ENCODE measurements at regions not wholly inside any gene's neighbourhood (a gene's known extent, or its start where the extent isn't known, plus 50 kb on each side); places are given as distances from the start of the nearest gene placed in this dataset.

GRCh38 chr13:31904941-31905824, 126.4 kb upstream of the FRY start:
- Histone ChIP-seq H3K9ac (no peak overlapping the region), H3K36me3 (ENCODE audit: insufficient read depth) (no peaks in the 10 kb centered on the region), H3K27me3 (ENCODE audit: insufficient read depth, low read depth) (no peaks in the 10 kb centered on the region), H4K20me1 (ENCODE audit: insufficient read depth) (no peaks in the 10 kb centered on the region), H3K4me3 (IDR thresholded peaks at IDR 0.05; ENCODE audit: insufficient read depth, low read depth, low read length) (no peak overlapping the region), H3K79me2 (ENCODE audit: insufficient read depth, low read depth) (no peaks in the 10 kb centered on the region), H2AFZ (ENCODE audit: low read depth) (no peak overlapping the region), H3K4me2 (no peak overlapping the region), H3K4me1 (ENCODE audit: low read depth, poor library complexity, severe bottlenecking) (peaks cover 4% of the 10 kb centered on the region), H3K27ac (no peak overlapping the region)
- TF ChIP-seq CTCF (conservative IDR thresholded peaks at IDR 0.05; ENCODE audit: low read depth, low read length): no peak

GRCh38 chr13:31905961-31906360, 125.6 kb upstream of the FRY start:
- Histone ChIP-seq H3K27ac (no peak overlapping the region), H2AFZ (ENCODE audit: low read depth) (no peak overlapping the region), H3K79me2 (ENCODE audit: insufficient read depth, low read depth) (no peaks in the 10 kb centered on the region), H3K4me3 (IDR thresholded peaks at IDR 0.05; ENCODE audit: insufficient read depth, low read depth, low read length) (no peak overlapping the region), H3K36me3 (ENCODE audit: insufficient read depth) (no peaks in the 10 kb centered on the region), H3K4me1 (ENCODE audit: low read depth, poor library complexity, severe bottlenecking) (no peaks in the 10 kb centered on the region), H3K27me3 (ENCODE audit: insufficient read depth, low read depth) (no peaks in the 10 kb centered on the region), H4K20me1 (ENCODE audit: insufficient read depth) (no peaks in the 10 kb centered on the region), H3K9ac (no peak overlapping the region), H3K4me2 (no peak overlapping the region)
- TF ChIP-seq CTCF (conservative IDR thresholded peaks at IDR 0.05; ENCODE audit: low read depth, low read length): no peak

- Histone ChIP-seq H3K79me2 (ENCODE audit: insufficient read depth, low read depth) (no peaks in the 10 kb centered on the region), H3K4me2 (no peak overlapping the region), H3K27me3 (ENCODE audit: insufficient read depth, low read depth) (no peaks in the 10 kb centered on the region), H3K36me3 (ENCODE audit: insufficient read depth) (no peaks in the 10 kb centered on the region), H3K4me3 (IDR thresholded peaks at IDR 0.05; ENCODE audit: insufficient read depth, low read depth, low read length) (no peak overlapping the region), H2AFZ (ENCODE audit: low read depth) (no peak overlapping the region), H3K27ac (no peak overlapping the region), H4K20me1 (ENCODE audit: insufficient read depth) (no peaks in the 10 kb centered on the region), H3K9ac (no peak overlapping the region), H3K4me1 (ENCODE audit: low read depth, poor library complexity, severe bottlenecking) (no peaks in the 10 kb centered on the region)
- TF ChIP-seq CTCF (conservative IDR thresholded peaks at IDR 0.05; ENCODE audit: low read depth, low read length): no peak
Observed at GRCh38 chr13:31908696-31909411, 122.7 kb upstream of the FRY start.

- Histone ChIP-seq H3K27me3 (ENCODE audit: insufficient read depth, low read depth) (no peaks in the 10 kb centered on the region), H3K4me3 (IDR thresholded peaks at IDR 0.05; ENCODE audit: insufficient read depth, low read depth, low read length) (no peak overlapping the region), H4K20me1 (ENCODE audit: insufficient read depth) (no peaks in the 10 kb centered on the region), H3K36me3 (ENCODE audit: insufficient read depth) (no peaks in the 10 kb centered on the region), H3K79me2 (ENCODE audit: insufficient read depth, low read depth) (no peaks in the 10 kb centered on the region), H3K9ac (no peak overlapping the region), H3K4me1 (ENCODE audit: low read depth, poor library complexity, severe bottlenecking) (no peaks in the 10 kb centered on the region), H3K27ac (no peak overlapping the region), H2AFZ (ENCODE audit: low read depth) (no peak overlapping the region), H3K4me2 (no peak overlapping the region)
- TF ChIP-seq CTCF (conservative IDR thresholded peaks at IDR 0.05; ENCODE audit: low read depth, low read length): peak; percentile 81
Observed at GRCh38 chr13:31909864-31910551, 121.6 kb upstream of the FRY start.
